IMR-90 (cell line): ENCODE measurements at regions not wholly inside any gene's neighbourhood (a gene's known extent, or its start where the extent isn't known, plus 50 kb on each side); places are given as distances from the start of the nearest gene placed in this dataset.

Experiments
- ATAC-seq: fragments of 200-7000 bp; cut with Tn5 transposase; 2 replicates; pipeline ENCODE4 v1.9.1; 2020; ENCODE audit warnings: low read depth, mild to moderate bottlenecking, moderate library complexity
- BruUV-seq: library from RNA; stranded (reverse); fragments of 400-500 nt; replicated peaks from 2 replicates; lab custom pipeline; 2021; lab: Mats Ljungman, UMichigan
- CTCF ChIA-PET: fragments of 300-600 bp; formaldehyde crosslinking; extraction: SDS; loops from one replicate; lab custom pipeline; 2021; ENCODE audit warnings: antibody characterized with exemption; lab: Yijun Ruan, JAX
- POLR2A ChIA-PET: fragments of 300-600 bp; sonication (Branson Sonifier 250); formaldehyde crosslinking; loops from one replicate; lab custom pipeline; 2022; ENCODE audit warnings: antibody characterized with exemption; ENCODE audit not compliant: unreplicated experiment; lab: Charles Lee
- DNase-seq: peaks from one replicate; pipeline ENCODE4 v3.0.0; 2013
- H2AFZ ChIP-seq: replicated peaks from 2 replicates; pipeline ENCODE3; 2013; ENCODE audit warnings: low read length, mild to moderate bottlenecking; ENCODE audit not compliant: poor library complexity
- H2AK5ac ChIP-seq: 2 replicates; pipeline ENCODE4 v1.6.1; 2013; ENCODE audit warnings: low read depth, low read length, inconsistent platforms
- H2AK9ac ChIP-seq: replicated peaks from 2 replicates; pipeline ENCODE3; 2013; ENCODE audit warnings: mild to moderate bottlenecking, low read depth, low read length, moderate library complexity; ENCODE audit not compliant: poor library complexity
- H2BK120ac ChIP-seq: 2 replicates; pipeline ENCODE4 v1.6.1; 2013; ENCODE audit warnings: low read depth, low read length, inconsistent platforms
- H2BK15ac ChIP-seq: 3 replicates; pipeline ENCODE4 v1.6.1; 2013; ENCODE audit warnings: low read depth, low read length, inconsistent platforms
- H2BK20ac ChIP-seq: 2 replicates; pipeline ENCODE4 v1.6.1; 2013; ENCODE audit warnings: low read depth, mild to moderate bottlenecking, inconsistent platforms, low read length, moderate library complexity
- H2BK5ac ChIP-seq: 2 replicates; pipeline ENCODE4 v1.6.1; 2013; ENCODE audit warnings: mild to moderate bottlenecking, low read depth, low read length, inconsistent platforms; ENCODE audit not compliant: poor library complexity, severe bottlenecking
- H3K14ac ChIP-seq: replicated peaks from 2 replicates; pipeline ENCODE4 v1.6.1; 2013; ENCODE audit warnings: low read depth, low read length, inconsistent platforms
- H3K18ac ChIP-seq: 2 replicates; pipeline ENCODE4 v1.6.1; 2013; ENCODE audit warnings: low read depth, low read length, control low read depth
- H3K23ac ChIP-seq: 2 replicates; pipeline ENCODE4 v1.6.1; 2013; ENCODE audit warnings: low read depth, low read length, inconsistent platforms
- H3K27ac ChIP-seq: 2 replicates; pipeline ENCODE4 v1.5.1; 2013; ENCODE audit warnings: mild to moderate bottlenecking, control low read depth, low read length; ENCODE audit not compliant: insufficient read depth
- H3K27me3 ChIP-seq: 2 replicates; pipeline ENCODE4 v1.6.1; 2013; ENCODE audit warnings: low read length; ENCODE audit not compliant: control insufficient read depth, insufficient read depth
- H3K36me3 ChIP-seq: 2 replicates; pipeline ENCODE4 v1.6.1; 2013; ENCODE audit warnings: low read length, mixed read lengths; ENCODE audit not compliant: control insufficient read depth, insufficient read depth
- H3K4ac ChIP-seq: 2 replicates; pipeline ENCODE4 v1.6.1; 2013; ENCODE audit warnings: low read depth, low read length, inconsistent platforms
- H3K4me1 ChIP-seq: 2 replicates; pipeline ENCODE4 v1.6.1; 2013; ENCODE audit warnings: low read length, mixed read lengths; ENCODE audit not compliant: control insufficient read depth, insufficient read depth
- H3K4me2 ChIP-seq: 2 replicates; pipeline ENCODE4 v1.6.1; 2013; ENCODE audit warnings: low read depth, mild to moderate bottlenecking, control low read depth, low read length, moderate library complexity
- H3K4me3 ChIP-seq: 2 replicates; pipeline ENCODE4 v1.5.1; 2013; ENCODE audit warnings: low read depth, mild to moderate bottlenecking, control low read depth, low read length, moderate library complexity; ENCODE audit not compliant: insufficient read depth
- H3K56ac ChIP-seq: 2 replicates; pipeline ENCODE4 v1.6.1; 2013; ENCODE audit warnings: low read length, inconsistent platforms; ENCODE audit not compliant: insufficient read depth; ENCODE audit errors: extremely low read depth
- H3K79me1 ChIP-seq, 2 experiments: 2 replicates each; pipeline ENCODE4 v1.6.1; 2013; ENCODE audit warnings: low read length in 2 of 2, inconsistent platforms in 1 of 2, low read depth in 1 of 2
- H3K9ac ChIP-seq: 2 replicates; pipeline ENCODE4 v1.6.1; 2013; ENCODE audit warnings: low read depth, low read length, control low read depth
- H3K9me1 ChIP-seq: 2 replicates; pipeline ENCODE4 v1.6.1; 2013; ENCODE audit warnings: low read length, inconsistent platforms; ENCODE audit not compliant: insufficient read depth
- H3K9me3 ChIP-seq: 2 replicates; pipeline ENCODE4 v1.6.1; 2013; ENCODE audit warnings: low read length; ENCODE audit not compliant: control insufficient read depth, insufficient read depth
- H4K20me1 ChIP-seq: 2 replicates; pipeline ENCODE4 v1.6.1; 2013; ENCODE audit warnings: low read length, inconsistent platforms; ENCODE audit not compliant: insufficient read depth
- H4K5ac ChIP-seq: 2 replicates; pipeline ENCODE4 v1.6.1; 2013; ENCODE audit warnings: mild to moderate bottlenecking, low read depth, low read length, control low read depth
- H4K8ac ChIP-seq, 2 experiments: 2 replicates each; pipeline ENCODE4 v1.6.1; 2013; ENCODE audit warnings: low read depth in 2 of 2, low read length in 2 of 2, control low read depth in 1 of 2, inconsistent platforms in 1 of 2
- H4K91ac ChIP-seq: 2 replicates; pipeline ENCODE4 v1.6.1; 2013; ENCODE audit warnings: low read depth, low read length, inconsistent platforms; ENCODE audit not compliant: insufficient read depth
- BHLHE40 ChIP-seq: fragments of 150-350 bp; IDR thresholded peaks from 2 replicates; pipeline ENCODE4 v1.6.1; 2016; ENCODE audit warnings: mild to moderate bottlenecking, low read depth, low read length
- CEBPB ChIP-seq: IDR thresholded peaks from 2 replicates; pipeline ENCODE4 v1.6.1; 2012; ENCODE audit warnings: low read depth, low read length, improper control_type of control experiment
- CHD1 ChIP-seq: IDR thresholded peaks from 2 replicates; pipeline ENCODE4 v1.6.1; 2012; ENCODE audit warnings: low read depth, low read length, improper control_type of control experiment
- ELK1 ChIP-seq: fragments of 150-350 bp; IDR thresholded peaks from 2 replicates; pipeline ENCODE4 v1.6.1; 2016; ENCODE audit warnings: low read depth, mild to moderate bottlenecking, low read length, moderate library complexity, borderline replicate concordance
- FOS ChIP-seq: fragments of 150-350 bp; IDR thresholded peaks from 2 replicates; pipeline ENCODE4 v1.6.1; 2016; ENCODE audit warnings: low read depth, low read length
- MAFK ChIP-seq: IDR thresholded peaks from 2 replicates; pipeline ENCODE4 v1.6.1; 2012; ENCODE audit warnings: low read depth, low read length, improper control_type of control experiment
- MAZ ChIP-seq: IDR thresholded peaks from 2 replicates; pipeline ENCODE4 v1.6.1; 2012; ENCODE audit warnings: low read depth, mild to moderate bottlenecking, low read length, improper control_type of control experiment, moderate library complexity, borderline replicate concordance
- MXI1 ChIP-seq: IDR thresholded peaks from 2 replicates; pipeline ENCODE4 v1.6.1; 2012; ENCODE audit warnings: low read depth, mild to moderate bottlenecking, low read length, moderate library complexity, borderline replicate concordance
- NFE2L2 ChIP-seq: fragments of 150-350 bp; IDR thresholded peaks from 2 replicates; pipeline ENCODE4 v1.6.1; 2016; ENCODE audit warnings: low read depth, mild to moderate bottlenecking, low read length
- POLR2A ChIP-seq: IDR thresholded peaks from 2 replicates; pipeline ENCODE4 v1.6.1; 2012; ENCODE audit warnings: mild to moderate bottlenecking, low read depth, low read length
- RAD21 ChIP-seq: IDR thresholded peaks from 2 replicates; pipeline ENCODE4 v1.6.1; 2012; ENCODE audit warnings: low read length, improper control_type of control experiment
- RCOR1 ChIP-seq: IDR thresholded peaks from 2 replicates; pipeline ENCODE4 v1.6.1; 2012; ENCODE audit warnings: mild to moderate bottlenecking, low read length, improper control_type of control experiment; ENCODE audit not compliant: insufficient replicate concordance
- RFX5 ChIP-seq: IDR thresholded peaks from 2 replicates; pipeline ENCODE4 v1.8.0; 2012; ENCODE audit warnings: low read depth, mild to moderate bottlenecking, low read length, moderate library complexity
- SMC3 ChIP-seq: fragments of 150-350 bp; IDR thresholded peaks from 2 replicates; pipeline ENCODE4 v1.6.1; 2016; ENCODE audit warnings: low read depth, mild to moderate bottlenecking, antibody characterized with exemption, low read length, moderate library complexity
- USF2 ChIP-seq: fragments of 150-350 bp; IDR thresholded peaks from 2 replicates; pipeline ENCODE4 v1.6.1; 2017; ENCODE audit warnings: mild to moderate bottlenecking, antibody characterized with exemption, low read length, low read depth
- WGBS, 2 experiments: methylation state at CpG; one replicate each; pipeline versions ENCODE4 v1.1.5 to v1.1.7; 2013; ENCODE audit warnings: missing lambda C conversion rate in 2 of 2; ENCODE audit not compliant: insufficient read length in 1 of 2; ENCODE audit errors: extremely low coverage in 2 of 2; 5-methylcytosine and 5-hydroxymethylcytosine counted together
- dilution Hi-C: fragments of 300-500 bp; cut with HindIII; formaldehyde crosslinking; loops from one replicate; pipeline ENCODE4 v1.14.3; 2018; ENCODE audit warnings: low sequenced_read_pairs; ENCODE audit not compliant: unreplicated experiment
- in situ Hi-C: fragments of 300-500 bp; cut with MboI; formaldehyde crosslinking; loops from 3 replicates; pipeline ENCODE4 v1.14.3; 2019; ENCODE audit warnings: low sequenced_read_pairs, inconsistent platforms, mixed read lengths
- intact Hi-C: fragments of 100-400 bp; cut with micrococcal nuclease; formaldehyde crosslinking; loops from 2 replicates; pipeline ENCODE4 v1.10.0; 2022
- TF ChIP-seq, protein P1 (sequence below): conservative IDR thresholded peaks from 2 replicates; pipeline ENCODE4 v1.5.1; 2012; ENCODE audit warnings: mild to moderate bottlenecking, low read depth, low read length, improper control_type of control experiment

DNA sequence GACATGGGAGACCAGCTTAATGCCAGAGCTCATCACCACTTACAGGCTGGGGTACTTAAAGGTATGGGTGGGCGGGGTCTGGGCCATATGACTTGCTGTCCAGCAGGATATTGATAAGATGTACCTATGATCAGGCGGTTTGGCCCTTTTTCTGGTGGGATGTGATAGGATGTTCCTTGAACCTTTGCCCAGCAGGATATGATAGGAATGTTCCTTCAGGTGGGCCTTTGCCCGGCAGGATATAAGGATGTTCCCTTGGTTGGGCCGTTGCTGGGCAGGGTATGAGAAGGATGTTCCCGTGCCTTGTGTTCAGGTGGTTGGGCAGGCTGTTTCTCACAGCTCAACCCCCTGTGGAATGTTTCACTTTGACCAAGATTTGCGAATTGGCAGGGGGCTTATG is 187.2 kb upstream of the CXCL12 start:
- Histone ChIP-seq H4K20me1 (no peaks in the 10 kb centered on the region), H3K4ac (no peak overlapping the region; the same call in 1 of the 2 replicates), H3K27ac (no peak overlapping the region), H3K9me1 (peaks cover 11% of the 10 kb centered on the region), H2AFZ (no peak overlapping the region), H4K8ac (no peak overlapping the region), H3K18ac (no peak overlapping the region), H3K79me1 (no peaks in the 10 kb centered on the region; a peak in 1 of 4 replicates), H3K4me2 (no peak overlapping the region), H3K27me3 (no peaks in the 10 kb centered on the region), H3K4me3 (no peak overlapping the region), H3K14ac (0 out of 2 replicates have a peak overlapping the region, but pooled peaks have one; percentile 9), H2BK20ac (peak overlapping the region; percentile 96; the same call in 1 of the 2 replicates), H3K4me1 (peaks cover 13% of the 10 kb centered on the region), H3K9ac (no peak overlapping the region), H2AK5ac (peak overlapping the region; percentile 35; the same call in 1 of the 2 replicates), H2BK5ac (no peak overlapping the region), H2AK9ac (no peak overlapping the region), H4K91ac (no peak overlapping the region), H2BK15ac (no peak overlapping the region), H2BK120ac (peak overlapping the region; percentile 55; the same call in 1 of the 2 replicates), H3K56ac (no peak overlapping the region), H3K36me3 (no peaks in the 10 kb centered on the region), H3K23ac (no peak overlapping the region), H3K9me3 (no peaks in the 10 kb centered on the region), H4K5ac (no peak overlapping the region)
- ChIA-PET CTCF (no interaction called here), POLR2A (no interaction called here)
- intact Hi-C loops (no loop called here), in situ Hi-C loops (no loop called here), dilution Hi-C loops (no loop called here)
- no peak for ATAC-seq
- TF ChIP-seq RAD21 (no peak), POLR2A (no peak), ELK1 (no peak), RCOR1 (no peak), RFX5 (no peak), BHLHE40 (no peak), CEBPB (no peak), MAZ (no peak), SMC3 (no peak), MXI1 (no peak), CHD1 (no peak), MAFK (no peak), FOS (no peak), USF2 (no peak), NFE2L2 (no peak)
- TF ChIP-seq, protein P1, sequence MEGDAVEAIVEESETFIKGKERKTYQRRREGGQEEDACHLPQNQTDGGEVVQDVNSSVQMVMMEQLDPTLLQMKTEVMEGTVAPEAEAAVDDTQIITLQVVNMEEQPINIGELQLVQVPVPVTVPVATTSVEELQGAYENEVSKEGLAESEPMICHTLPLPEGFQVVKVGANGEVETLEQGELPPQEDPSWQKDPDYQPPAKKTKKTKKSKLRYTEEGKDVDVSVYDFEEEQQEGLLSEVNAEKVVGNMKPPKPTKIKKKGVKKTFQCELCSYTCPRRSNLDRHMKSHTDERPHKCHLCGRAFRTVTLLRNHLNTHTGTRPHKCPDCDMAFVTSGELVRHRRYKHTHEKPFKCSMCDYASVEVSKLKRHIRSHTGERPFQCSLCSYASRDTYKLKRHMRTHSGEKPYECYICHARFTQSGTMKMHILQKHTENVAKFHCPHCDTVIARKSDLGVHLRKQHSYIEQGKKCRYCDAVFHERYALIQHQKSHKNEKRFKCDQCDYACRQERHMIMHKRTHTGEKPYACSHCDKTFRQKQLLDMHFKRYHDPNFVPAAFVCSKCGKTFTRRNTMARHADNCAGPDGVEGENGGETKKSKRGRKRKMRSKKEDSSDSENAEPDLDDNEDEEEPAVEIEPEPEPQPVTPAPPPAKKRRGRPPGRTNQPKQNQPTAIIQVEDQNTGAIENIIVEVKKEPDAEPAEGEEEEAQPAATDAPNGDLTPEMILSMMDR = no peak
- WGBS, 2 experiments = 89% methylated on average over 4 of the region's 6 CpGs; no CpG with 5 or more reads in 1 of the 2 experiments
- no peak for DNase-seq
- no TSS peak for BruUV-seq
